GM04504 (cell line): ENCODE measurements at regions not wholly inside any gene's neighbourhood (a gene's known extent, or its start where the extent isn't known, plus 50 kb on each side); places are given as distances from the start of the nearest gene placed in this dataset.
"Not testable (repeated sequence)": the region's sequence is repeated elsewhere in the genome, so short reads cannot be mapped to it uniquely, and the experiment has no call there.

ENCODE experiments used
- DNase-seq: peaks from one replicate; pipeline ENCODE4 v3.0.0-alpha.2; 2012; ENCODE audit warnings: low read depth

- not testable (repeated sequence) for DNase-seq
Measured at GRCh38 chr13:70511861-70512417, 403.7 kb upstream of the KLHL1 start.

GRCh38 chr13:70505809-70506208, 397.6 kb upstream of the KLHL1 start:
- no peak for DNase-seq

- DNase-seq, result no peak
Measured at GRCh38 chr13:70502944-70503343, 394.7 kb upstream of the KLHL1 start.

- DNase-seq, result no peak
Measured at GRCh38 chr13:70490320-70490935, 382.2 kb upstream of the KLHL1 start.

GRCh38 chr13:70484931-70485330, 376.7 kb upstream of the KLHL1 start:
- DNase-seq, result no peak

GRCh38 chr13:70483599-70484276, 375.5 kb upstream of the KLHL1 start:
- DNase-seq, result no peak

- DNase-seq, result no peak
Measured at GRCh38 chr13:70473907-70474306, 365.7 kb upstream of the KLHL1 start.

- no peak for DNase-seq
Measured at GRCh38 chr13:70469077-70469476, 360.8 kb upstream of the KLHL1 start.

GRCh38 chr13:70457474-70457873, 349.2 kb upstream of the KLHL1 start:
- no peak for DNase-seq

- DNase-seq, result no peak
Measured at GRCh38 chr13:70448820-70449219, 340.6 kb upstream of the KLHL1 start.

GRCh38 chr13:70432276-70432805, 324.1 kb upstream of the KLHL1 start:
- no peak for DNase-seq

GRCh38 chr13:70430256-70430655, 322.0 kb upstream of the KLHL1 start:
- no peak for DNase-seq

- no peak for DNase-seq
Measured at GRCh38 chr13:70424928-70425327, 316.7 kb upstream of the KLHL1 start.

- DNase-seq, result no peak
Measured at GRCh38 chr13:70424428-70424827, 316.2 kb upstream of the KLHL1 start.

- DNase-seq, result no peak
Measured at GRCh38 chr13:70415136-70415535, 306.9 kb upstream of the KLHL1 start.

GRCh38 chr13:70408865-70409264, 300.6 kb upstream of the KLHL1 start:
- DNase-seq, result no peak

- no peak for DNase-seq
Measured at GRCh38 chr13:70407486-70407885, 299.2 kb upstream of the KLHL1 start.

- no peak for DNase-seq
Measured at GRCh38 chr13:70405266-70405665, 297.0 kb upstream of the KLHL1 start.

GRCh38 chr13:70394031-70394548, 285.8 kb upstream of the KLHL1 start:
- DNase-seq, result no peak

- no peak for DNase-seq
Measured at GRCh38 chr13:70391678-70392077, 283.4 kb upstream of the KLHL1 start.

- DNase-seq, result no peak
Measured at GRCh38 chr13:70390968-70391367, 282.7 kb upstream of the KLHL1 start.

GRCh38 chr13:70390064-70390463, 281.8 kb upstream of the KLHL1 start:
- no peak for DNase-seq

- DNase-seq, result no peak
Measured at GRCh38 chr13:70388935-70389334, 280.7 kb upstream of the KLHL1 start.
